MCF 10A (cell line): ENCODE measurements at regions not wholly inside any gene's neighbourhood (a gene's known extent, or its start where the extent isn't known, plus 50 kb on each side); places are given as distances from the start of the nearest gene placed in this dataset.
"Not testable (repeated sequence)": the region's sequence is repeated elsewhere in the genome, so short reads cannot be mapped to it uniquely, and the experiment has no call there.

ENCODE experiments used
- BruUV-seq: library from RNA; stranded (reverse); fragments of 400-500 nt; replicated peaks from 2 replicates; lab custom pipeline; 2021; lab: Mats Ljungman, UMichigan
- CTCF ChIA-PET: fragments of 300-600 bp; sonication (Branson Sonifier 250); formaldehyde crosslinking; extraction: SDS; loops from one replicate; lab custom pipeline; 2021; ENCODE audit warnings: antibody characterized with exemption, inconsistent platforms; lab: Yijun Ruan, JAX
- POLR2A ChIA-PET: fragments of 300-600, 350-650 bp; sonication (Branson Sonifier 250); formaldehyde crosslinking; extraction: SDS; loops from one replicate; lab custom pipeline; 2020; ENCODE audit warnings: antibody characterized with exemption, inconsistent platforms; lab: Yijun Ruan, JAX
- DNase-seq: peaks from one replicate; pipeline ENCODE4 v3.0.0-alpha.2; 2018; ENCODE audit not compliant: unreplicated experiment
- H3K27ac Mint-ChIP-seq: one replicate; pipeline ENCODE4 v1.8.0; 2022; ENCODE audit warnings: mild to moderate bottlenecking, low read depth, mixed read lengths; ENCODE audit not compliant: unreplicated experiment
- H3K27me3 Mint-ChIP-seq: one replicate; pipeline ENCODE4 v1.8.0; 2022; ENCODE audit warnings: mixed read lengths; ENCODE audit not compliant: insufficient read depth, unreplicated experiment
- H3K36me3 Mint-ChIP-seq: one replicate; pipeline ENCODE4 v1.8.0; 2022; ENCODE audit warnings: mild to moderate bottlenecking, moderate library complexity, mixed read lengths; ENCODE audit not compliant: insufficient read depth, unreplicated experiment
- H3K4me1 Mint-ChIP-seq: one replicate; pipeline ENCODE4 v1.8.0; 2022; ENCODE audit warnings: mixed read lengths; ENCODE audit not compliant: insufficient read depth, unreplicated experiment
- H3K4me3 Mint-ChIP-seq: one replicate; pipeline ENCODE4 v1.8.0; 2022; ENCODE audit warnings: mild to moderate bottlenecking, moderate library complexity, mixed read lengths; ENCODE audit not compliant: unreplicated experiment
- H3K9me3 Mint-ChIP-seq: one replicate; pipeline ENCODE4 v1.8.0; 2022; ENCODE audit warnings: mixed read lengths; ENCODE audit not compliant: unreplicated experiment
- CTCF ChIP-seq: fragments of 200-600 bp; IDR thresholded peaks from one replicate; pipeline ENCODE4 v1.8.0; 2022; ENCODE audit warnings: antibody characterized with exemption, mild to moderate bottlenecking; ENCODE audit not compliant: unreplicated experiment
- intact Hi-C: fragments of 100-400 bp; cut with micrococcal nuclease; formaldehyde crosslinking; loops from 2 replicates; pipeline ENCODE4 v1.14.1; 2022

- H3K4me3 Mint-ChIP-seq: no peak overlapping the region
- H3K36me3 Mint-ChIP-seq: no peaks in the 10 kb centered on the region
- H3K4me1 Mint-ChIP-seq: no peaks in the 10 kb centered on the region
- H3K27ac Mint-ChIP-seq: no peak overlapping the region
- H3K27me3 Mint-ChIP-seq: no peaks in the 10 kb centered on the region
- no TSS peak for BruUV-seq
- peaks cover 23% of the 10 kb centered on the region for H3K9me3 Mint-ChIP-seq
- POLR2A ChIA-PET: no interaction called here
- DNase-seq: no peak
- TF ChIP-seq CTCF: no peak
- CTCF ChIA-PET: interaction anchor here (0.5 to 1.0 kb wide), 4 partner anchors 36 to 299 kb away, joined by 3 to 7 read pairs (median 4); no protein-coding TSS in a partner anchor
- intact Hi-C loops: no loop called here
Measured at GRCh38 chr4:104334410-104334809, 160.3 kb downstream of the CXXC4 start.

- no peak overlapping the region for H3K27ac Mint-ChIP-seq
- H3K27me3 Mint-ChIP-seq: no peaks in the 10 kb centered on the region
- CTCF ChIA-PET: interaction anchor here (0.6 kb wide), 1 partner anchor 220 kb away, joined by 6 read pairs; no protein-coding TSS in a partner anchor
- POLR2A ChIA-PET: no interaction called here
- H3K4me1 Mint-ChIP-seq: no peaks in the 10 kb centered on the region
- DNase-seq: no peak
- H3K9me3 Mint-ChIP-seq: peaks cover 16% of the 10 kb centered on the region
- no peaks in the 10 kb centered on the region for H3K36me3 Mint-ChIP-seq
- H3K4me3 Mint-ChIP-seq: no peak overlapping the region
- no peak for TF ChIP-seq CTCF
- intact Hi-C loops: no loop called here
- no TSS peak for BruUV-seq
Measured at GRCh38 chr4:104330125-104330905, 164.4 kb downstream of the CXXC4 start.

- BruUV-seq, DNase-seq, intact Hi-C loops, CTCF ChIA-PET, H3K36me3 Mint-ChIP-seq, POLR2A ChIA-PET, H3K4me3 Mint-ChIP-seq, H3K27me3 Mint-ChIP-seq, H3K4me1 Mint-ChIP-seq, H3K9me3 Mint-ChIP-seq, H3K27ac Mint-ChIP-seq: not testable (repeated sequence)
Measured at GRCh38 chr4:104326991-104327694, 167.6 kb downstream of the CXXC4 start.

GRCh38 chr4:104302731-104303130, 192.0 kb downstream of the CXXC4 start:
- H3K4me3 Mint-ChIP-seq: no peak overlapping the region
- no peaks in the 10 kb centered on the region for H3K36me3 Mint-ChIP-seq
- TF ChIP-seq CTCF: no peak
- no peaks in the 10 kb centered on the region for H3K27me3 Mint-ChIP-seq
- POLR2A ChIA-PET: interaction anchor here (0.6 kb wide), 1 partner anchor 281 kb away, joined by 3 read pairs; no protein-coding TSS in a partner anchor
- no peaks in the 10 kb centered on the region for H3K9me3 Mint-ChIP-seq
- DNase-seq: no peak
- no peaks in the 10 kb centered on the region for H3K4me1 Mint-ChIP-seq
- no TSS peak for BruUV-seq
- intact Hi-C loops: no loop called here
- CTCF ChIA-PET: no interaction called here
- no peak overlapping the region for H3K27ac Mint-ChIP-seq
